C4-2B (cell line): ENCODE measurements at regions not wholly inside any gene's neighbourhood (a gene's known extent, or its start where the extent isn't known, plus 50 kb on each side); places are given as distances from the start of the nearest gene placed in this dataset.

ENCODE experiments used
- ZFX ChIP-seq: fragments of 450-650 bp; IDR thresholded peaks from 2 replicates; pipeline ENCODE4 v1.6.1; 2017
- TF ChIP-seq, protein P1 (sequence below): fragments of 450-650 bp; conservative IDR thresholded peaks from 2 replicates; pipeline ENCODE4 v1.5.1; 2017; ENCODE audit warnings: mild to moderate bottlenecking

- TF ChIP-seq, protein P1, sequence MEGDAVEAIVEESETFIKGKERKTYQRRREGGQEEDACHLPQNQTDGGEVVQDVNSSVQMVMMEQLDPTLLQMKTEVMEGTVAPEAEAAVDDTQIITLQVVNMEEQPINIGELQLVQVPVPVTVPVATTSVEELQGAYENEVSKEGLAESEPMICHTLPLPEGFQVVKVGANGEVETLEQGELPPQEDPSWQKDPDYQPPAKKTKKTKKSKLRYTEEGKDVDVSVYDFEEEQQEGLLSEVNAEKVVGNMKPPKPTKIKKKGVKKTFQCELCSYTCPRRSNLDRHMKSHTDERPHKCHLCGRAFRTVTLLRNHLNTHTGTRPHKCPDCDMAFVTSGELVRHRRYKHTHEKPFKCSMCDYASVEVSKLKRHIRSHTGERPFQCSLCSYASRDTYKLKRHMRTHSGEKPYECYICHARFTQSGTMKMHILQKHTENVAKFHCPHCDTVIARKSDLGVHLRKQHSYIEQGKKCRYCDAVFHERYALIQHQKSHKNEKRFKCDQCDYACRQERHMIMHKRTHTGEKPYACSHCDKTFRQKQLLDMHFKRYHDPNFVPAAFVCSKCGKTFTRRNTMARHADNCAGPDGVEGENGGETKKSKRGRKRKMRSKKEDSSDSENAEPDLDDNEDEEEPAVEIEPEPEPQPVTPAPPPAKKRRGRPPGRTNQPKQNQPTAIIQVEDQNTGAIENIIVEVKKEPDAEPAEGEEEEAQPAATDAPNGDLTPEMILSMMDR: no peak
- TF ChIP-seq ZFX: no peak
Measured at GRCh38 chr5:118009741-118010297, 978.5 kb downstream of the DTWD2 start.
